CD4-positive, CD25-positive, alpha-beta regulatory T cell (primary cell): ENCODE measurements at regions not wholly inside any gene's neighbourhood (a gene's known extent, or its start where the extent isn't known, plus 50 kb on each side); places are given as distances from the start of the nearest gene placed in this dataset.
"Not testable (repeated sequence)": the region's sequence is repeated elsewhere in the genome, so short reads cannot be mapped to it uniquely, and the experiment has no call there.

Experiments used
- ATAC-seq, 2 donors: fragments of 150-1000 bp; cut with Tn5 transposase; one replicate each; pipeline ENCODE4 v1.10.0; 2021; ENCODE audit warnings: low read depth in 2 of 2, moderate number of reproducible peaks in 2 of 2, moderate library complexity in 1 of 2
- DNase-seq, 3 donors: peaks; one replicate each; pipeline versions ENCODE4 v3.0.0 to v3.0.0-alpha.2; 2012 to 2022; ENCODE audit warnings: mixed read lengths in 1 of 3
- H3K27ac ChIP-seq: one replicate; pipeline ENCODE4 v1.7.0; 2013; ENCODE audit warnings: mild to moderate bottlenecking, low read length; ENCODE audit not compliant: insufficient read depth, poor library complexity, severe bottlenecking
- H3K27me3 ChIP-seq: one replicate; pipeline ENCODE4 v1.7.0; 2013; ENCODE audit warnings: low read length; ENCODE audit not compliant: control insufficient read depth, insufficient read depth
- H3K36me3 ChIP-seq: one replicate; pipeline ENCODE4 v1.7.0; 2013; ENCODE audit warnings: mild to moderate bottlenecking, low read length, moderate library complexity; ENCODE audit not compliant: control insufficient read depth, insufficient read depth
- H3K4me1 ChIP-seq: 2 replicates; pipeline ENCODE4 v1.7.0; 2013; ENCODE audit warnings: mild to moderate bottlenecking, low read length; ENCODE audit not compliant: insufficient read depth, control insufficient read depth, poor library complexity, severe bottlenecking
- H3K4me3 ChIP-seq: one replicate; pipeline ENCODE4 v1.7.0; 2013; ENCODE audit warnings: low read depth, mild to moderate bottlenecking, low read length, moderate library complexity
- H3K9me3 ChIP-seq, 2 experiments: 1 replicate in 1 of 2; 2 replicates in 1 of 2; pipeline ENCODE4 v1.7.0; 2013; ENCODE audit warnings: low read length in 2 of 2, mild to moderate bottlenecking in 1 of 2, moderate library complexity in 1 of 2; ENCODE audit not compliant: control insufficient read depth in 2 of 2
- H3K27ac Mint-ChIP-seq, 3 donors: one replicate each; pipeline ENCODE4 v1.8.0; 2020 to 2022; ENCODE audit warnings: mild to moderate bottlenecking in 3 of 3, mixed read lengths in 3 of 3, moderate library complexity in 2 of 3
- H3K27me3 Mint-ChIP-seq: one replicate; pipeline ENCODE4 v1.8.0; 2022; ENCODE audit warnings: mild to moderate bottlenecking, mixed read lengths
- H3K36me3 Mint-ChIP-seq: one replicate; pipeline ENCODE4 v1.8.0; 2020; ENCODE audit warnings: mixed read lengths
- H3K4me1 Mint-ChIP-seq, 4 donors: one replicate each; pipeline ENCODE4 v1.8.0; 2020 to 2022; ENCODE audit warnings: mixed read lengths in 4 of 4, mild to moderate bottlenecking in 1 of 4
- H3K4me3 Mint-ChIP-seq, 4 donors: one replicate each; pipeline ENCODE4 v1.8.0; 2020 to 2022; ENCODE audit warnings: mild to moderate bottlenecking in 4 of 4, mixed read lengths in 4 of 4, moderate library complexity in 3 of 4
- H3K9me3 Mint-ChIP-seq, 7 donors: one replicate each; pipeline ENCODE4 v1.8.0; 2020 to 2022; ENCODE audit warnings: mixed read lengths in 7 of 7, mild to moderate bottlenecking in 3 of 7, moderate library complexity in 2 of 7

GRCh38 chr4:137942815-137943214, 299.3 kb downstream of the SLC7A11 start:
- H3K4me3 ChIP-seq, H3K4me1 Mint-ChIP-seq, H3K4me3 Mint-ChIP-seq, H3K36me3 ChIP-seq, H3K9me3 ChIP-seq, H3K27me3 ChIP-seq, H3K27ac ChIP-seq, H3K36me3 Mint-ChIP-seq, DNase-seq, ATAC-seq, H3K27ac Mint-ChIP-seq, H3K4me1 ChIP-seq, H3K27me3 Mint-ChIP-seq: not testable (repeated sequence)
- H3K9me3 Mint-ChIP-seq = peaks cover 0 to 24% (median 8%) of the 10 kb centered on the region in 7 donors

GRCh38 chr4:137942015-137942515, 300.1 kb downstream of the SLC7A11 start:
- not testable (repeated sequence) for ATAC-seq, H3K4me1 Mint-ChIP-seq, H3K27me3 Mint-ChIP-seq, H3K36me3 Mint-ChIP-seq, H3K27ac Mint-ChIP-seq, H3K4me3 Mint-ChIP-seq, H3K9me3 ChIP-seq, H3K27me3 ChIP-seq, DNase-seq, H3K27ac ChIP-seq, H3K4me1 ChIP-seq, H3K36me3 ChIP-seq, H3K4me3 ChIP-seq
- H3K9me3 Mint-ChIP-seq = peaks cover 0 to 24% (median 8%) of the 10 kb centered on the region in 7 donors

GRCh38 chr4:137934911-137935310, 307.2 kb downstream of the SLC7A11 start:
- Mint-ChIP-seq H3K27ac (no peak overlapping the region), H3K36me3 (no peaks in the 10 kb centered on the region), H3K27me3 (no peaks in the 10 kb centered on the region), H3K4me1 (no peaks in the 10 kb centered on the region), H3K4me3 (no peak overlapping the region), H3K9me3 (peaks cover 0 to 15% (median under 1%) of the 10 kb centered on the region in 7 donors)
- Histone ChIP-seq H3K9me3 (no peaks in the 10 kb centered on the region), H3K4me3 (no peak overlapping the region), H3K27ac (no peak overlapping the region), H3K27me3 (no peaks in the 10 kb centered on the region), H3K4me1 (no peaks in the 10 kb centered on the region), H3K36me3 (no peaks in the 10 kb centered on the region)
- DNase-seq = no peak
- ATAC-seq = no peak

GRCh38 chr4:137934046-137934445, 308.1 kb downstream of the SLC7A11 start:
- H3K27me3 Mint-ChIP-seq = no peaks in the 10 kb centered on the region
- H3K4me3 Mint-ChIP-seq = no peak overlapping the region
- peaks cover 0 to 15% (median 0%) of the 10 kb centered on the region in 7 donors for H3K9me3 Mint-ChIP-seq
- no peaks in the 10 kb centered on the region for H3K9me3 ChIP-seq
- no peak for DNase-seq
- H3K36me3 Mint-ChIP-seq = no peaks in the 10 kb centered on the region
- no peaks in the 10 kb centered on the region for H3K27me3 ChIP-seq
- no peak for ATAC-seq
- no peak overlapping the region for H3K27ac Mint-ChIP-seq
- H3K36me3 ChIP-seq = no peaks in the 10 kb centered on the region
- H3K4me1 ChIP-seq = no peaks in the 10 kb centered on the region
- H3K4me3 ChIP-seq = no peak overlapping the region
- no peaks in the 10 kb centered on the region for H3K4me1 Mint-ChIP-seq
- no peak overlapping the region for H3K27ac ChIP-seq

- no peaks in the 10 kb centered on the region for H3K36me3 ChIP-seq
- Mint-ChIP-seq H3K27ac (no peak overlapping the region), H3K36me3 (no peaks in the 10 kb centered on the region), H3K27me3 (no peaks in the 10 kb centered on the region), H3K4me1 (no peaks in the 10 kb centered on the region), H3K9me3 (peaks cover 0 to 9% (median 1%) of the 10 kb centered on the region in 7 donors), H3K4me3 (no peak overlapping the region)
- no peak overlapping the region for H3K27ac ChIP-seq
- no peak overlapping the region for H3K4me3 ChIP-seq
- H3K27me3 ChIP-seq = no peaks in the 10 kb centered on the region
- no peak for ATAC-seq
- H3K4me1 ChIP-seq = no peaks in the 10 kb centered on the region
- peaks cover 0 to 6% of the 10 kb centered on the region in 2 experiments for H3K9me3 ChIP-seq
- no peak for DNase-seq
Measured at GRCh38 chr4:137927972-137928371, 314.2 kb downstream of the SLC7A11 start.

- Mint-ChIP-seq H3K36me3 (no peaks in the 10 kb centered on the region), H3K4me3 (no peak overlapping the region), H3K27me3 (peaks cover 4% of the 10 kb centered on the region), H3K9me3 (peaks cover 0 to 10% (median 2%) of the 10 kb centered on the region in 7 donors), H3K27ac (no peak overlapping the region), H3K4me1 (no peaks in the 10 kb centered on the region)
- Histone ChIP-seq H3K27me3 (no peaks in the 10 kb centered on the region), H3K9me3 (peaks cover 0 to 15% of the 10 kb centered on the region in 2 experiments), H3K4me3 (no peak overlapping the region), H3K27ac (no peak overlapping the region), H3K36me3 (no peaks in the 10 kb centered on the region), H3K4me1 (no peaks in the 10 kb centered on the region)
- DNase-seq (no peak), ATAC-seq (no peak)
Measured at GRCh38 chr4:137923494-137923893, 318.7 kb downstream of the SLC7A11 start.

GRCh38 chr4:137922721-137923120, 319.4 kb downstream of the SLC7A11 start:
- Mint-ChIP-seq H3K4me3 (no peak overlapping the region), H3K9me3 (peaks cover 0 to 10% (median 2%) of the 10 kb centered on the region in 7 donors), H3K4me1 (no peaks in the 10 kb centered on the region), H3K27me3 (peaks cover 4% of the 10 kb centered on the region), H3K36me3 (no peaks in the 10 kb centered on the region), H3K27ac (no peak overlapping the region)
- H3K27me3 ChIP-seq = no peaks in the 10 kb centered on the region
- peaks cover 0 to 15% of the 10 kb centered on the region in 2 experiments for H3K9me3 ChIP-seq
- H3K36me3 ChIP-seq = no peaks in the 10 kb centered on the region
- DNase-seq (no peak), ATAC-seq (no peak)
- no peak overlapping the region for H3K4me3 ChIP-seq
- H3K4me1 ChIP-seq = no peaks in the 10 kb centered on the region
- H3K27ac ChIP-seq = no peak overlapping the region

- no peaks in the 10 kb centered on the region for H3K36me3 Mint-ChIP-seq
- no peaks in the 10 kb centered on the region for H3K27me3 Mint-ChIP-seq
- H3K9me3 Mint-ChIP-seq = peaks cover 0 to 19% (median 7%) of the 10 kb centered on the region in 7 donors
- H3K9me3 ChIP-seq = no peaks in the 10 kb centered on the region
- no peaks in the 10 kb centered on the region for H3K27me3 ChIP-seq
- H3K27ac ChIP-seq = no peak overlapping the region
- no peaks in the 10 kb centered on the region for H3K4me1 Mint-ChIP-seq
- no peaks in the 10 kb centered on the region for H3K4me1 ChIP-seq
- H3K4me3 ChIP-seq = no peak overlapping the region
- DNase-seq (no peak), ATAC-seq (no peak)
- H3K27ac Mint-ChIP-seq = no peak overlapping the region
- no peaks in the 10 kb centered on the region for H3K36me3 ChIP-seq
- no peak overlapping the region for H3K4me3 Mint-ChIP-seq
Measured at GRCh38 chr4:137909529-137910309, 332.4 kb downstream of the SLC7A11 start.
